Neural progenitor cell (in vitro differentiated cells): ENCODE measurements at regions not wholly inside any gene's neighbourhood (a gene's known extent, or its start where the extent isn't known, plus 50 kb on each side); places are given as distances from the start of the nearest gene placed in this dataset.

ENCODE experiments used
- EZH2 ChIP-seq: fragments of 200-600 bp; sonication (generic); IDR thresholded peaks from 2 replicates; pipeline ENCODE4 v1.6.1; 2017; ENCODE audit warnings: antibody characterized with exemption, mild to moderate bottlenecking, moderate library complexity
- EZH2phosphoT487 ChIP-seq: fragments of 200-600 bp; sonication (generic); IDR thresholded peaks from 2 replicates; pipeline ENCODE4 v1.6.1; 2017; ENCODE audit warnings: antibody characterized with exemption
- TF ChIP-seq, protein P1 (sequence below): fragments of 200-600 bp; sonication (generic); IDR thresholded peaks from 2 replicates; pipeline ENCODE4 v1.5.1; 2017; ENCODE audit warnings: antibody characterized with exemption, mild to moderate bottlenecking

DNA sequence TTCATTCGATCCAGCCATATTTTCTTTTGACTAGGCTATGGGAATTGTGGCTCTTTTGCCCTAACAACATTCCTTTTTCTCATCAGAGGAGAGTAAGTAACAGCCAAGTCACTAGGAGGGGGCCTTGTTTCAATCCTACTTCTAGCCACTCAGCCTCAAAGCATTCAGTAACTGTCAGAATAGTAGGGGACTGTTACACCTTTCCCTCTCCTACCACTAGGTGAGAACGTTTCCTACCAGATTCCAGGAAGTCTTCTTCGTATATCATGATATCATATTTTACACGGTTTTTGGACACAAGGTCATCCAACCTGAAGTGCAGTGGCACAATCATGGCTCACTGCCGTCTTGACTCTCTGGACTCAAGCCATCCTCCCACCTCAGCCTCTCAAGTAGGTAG lies 171.3 kb upstream of the CDH12 start:
- TF ChIP-seq, protein P1, sequence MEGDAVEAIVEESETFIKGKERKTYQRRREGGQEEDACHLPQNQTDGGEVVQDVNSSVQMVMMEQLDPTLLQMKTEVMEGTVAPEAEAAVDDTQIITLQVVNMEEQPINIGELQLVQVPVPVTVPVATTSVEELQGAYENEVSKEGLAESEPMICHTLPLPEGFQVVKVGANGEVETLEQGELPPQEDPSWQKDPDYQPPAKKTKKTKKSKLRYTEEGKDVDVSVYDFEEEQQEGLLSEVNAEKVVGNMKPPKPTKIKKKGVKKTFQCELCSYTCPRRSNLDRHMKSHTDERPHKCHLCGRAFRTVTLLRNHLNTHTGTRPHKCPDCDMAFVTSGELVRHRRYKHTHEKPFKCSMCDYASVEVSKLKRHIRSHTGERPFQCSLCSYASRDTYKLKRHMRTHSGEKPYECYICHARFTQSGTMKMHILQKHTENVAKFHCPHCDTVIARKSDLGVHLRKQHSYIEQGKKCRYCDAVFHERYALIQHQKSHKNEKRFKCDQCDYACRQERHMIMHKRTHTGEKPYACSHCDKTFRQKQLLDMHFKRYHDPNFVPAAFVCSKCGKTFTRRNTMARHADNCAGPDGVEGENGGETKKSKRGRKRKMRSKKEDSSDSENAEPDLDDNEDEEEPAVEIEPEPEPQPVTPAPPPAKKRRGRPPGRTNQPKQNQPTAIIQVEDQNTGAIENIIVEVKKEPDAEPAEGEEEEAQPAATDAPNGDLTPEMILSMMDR: no peak
- TF ChIP-seq EZH2phosphoT487: no peak
- TF ChIP-seq EZH2: no peak
